DMS 273 treated with DMSO at 0.1 percent for 48 hours (cell line): ENCODE measurements at regions not wholly inside any gene's neighbourhood (a gene's known extent, or its start where the extent isn't known, plus 50 kb on each side); places are given as distances from the start of the nearest gene placed in this dataset.

Source experiments
- DNase-seq: peaks from one replicate; lab custom pipeline; 2025; lab: John Stamatoyannopoulos, UW

DNA sequence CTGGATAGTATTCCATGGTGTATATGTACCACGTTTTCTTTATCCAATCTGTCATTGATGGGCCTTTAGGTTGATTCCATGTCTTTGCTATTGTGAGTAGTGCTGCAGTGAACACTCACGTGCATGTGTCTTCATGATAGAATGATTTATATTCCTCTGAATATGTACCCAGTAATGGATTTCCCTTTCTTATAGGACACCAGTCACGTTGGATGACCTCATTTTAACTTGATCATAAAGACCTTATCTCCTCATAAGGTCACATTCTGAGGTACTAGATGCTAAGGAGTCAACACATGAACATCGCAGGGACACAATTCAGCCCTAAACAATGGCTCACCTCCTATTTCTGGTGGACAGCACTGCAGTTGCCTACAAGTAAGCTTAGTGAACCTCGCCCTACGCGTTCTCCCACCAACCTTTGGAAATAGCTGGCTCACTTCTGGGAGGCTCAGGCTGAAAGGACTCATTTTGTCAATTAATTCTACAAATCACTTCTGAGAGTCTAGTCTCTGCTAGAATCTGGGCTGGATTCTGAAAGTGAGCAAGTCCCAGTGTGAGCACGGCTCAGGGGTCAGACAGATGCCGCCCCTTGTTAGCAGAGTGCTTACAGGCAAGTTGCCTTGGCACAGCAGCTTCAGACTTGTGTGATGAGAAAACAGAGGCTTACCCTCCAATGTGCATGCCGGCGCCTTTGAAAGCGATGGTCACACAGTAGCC lies 183.8 kb upstream of the GSC start:
- DNase-seq: no peak

DNA sequence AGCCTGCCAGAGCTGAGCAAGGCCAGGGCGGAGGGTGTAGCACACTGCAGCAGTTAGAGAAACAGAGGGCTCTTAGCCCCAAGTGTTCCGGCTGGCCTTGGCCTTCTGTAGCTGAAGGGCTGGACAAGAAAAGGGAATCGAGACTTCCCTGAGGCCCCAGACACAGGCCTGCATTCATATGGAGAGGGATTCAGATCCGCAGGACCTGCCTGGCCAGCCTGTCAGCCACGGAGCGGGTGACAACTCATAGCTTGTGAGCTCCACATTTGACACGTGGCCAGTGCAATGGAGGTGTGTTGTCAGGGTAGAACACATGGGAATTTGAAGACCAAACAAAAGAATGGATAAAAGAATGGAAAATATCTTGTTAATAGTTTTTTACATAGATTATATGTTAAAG lies 182.2 kb upstream of the GSC start:
- DNase-seq: no peak

DNA sequence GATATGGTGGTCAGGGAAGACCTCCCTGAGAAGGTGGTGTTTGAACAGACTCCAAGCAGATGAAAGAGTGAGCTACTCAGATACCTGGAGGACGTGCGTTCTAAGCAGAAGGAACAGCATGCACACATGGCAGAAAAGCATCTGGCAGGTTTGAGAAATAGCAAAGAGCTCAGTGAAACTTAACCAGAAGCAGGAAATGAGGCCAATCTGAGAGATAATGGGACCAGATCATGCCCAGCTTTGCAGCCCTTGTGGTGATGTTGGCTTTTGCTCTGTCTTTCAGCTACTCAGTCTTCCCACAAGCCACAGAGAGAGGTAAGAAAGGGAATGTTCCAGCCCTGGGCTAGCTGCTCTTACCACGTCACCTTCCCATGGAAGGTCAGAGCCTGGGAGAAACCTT lies 176.3 kb upstream of the GSC start:
- no peak for DNase-seq

DNA sequence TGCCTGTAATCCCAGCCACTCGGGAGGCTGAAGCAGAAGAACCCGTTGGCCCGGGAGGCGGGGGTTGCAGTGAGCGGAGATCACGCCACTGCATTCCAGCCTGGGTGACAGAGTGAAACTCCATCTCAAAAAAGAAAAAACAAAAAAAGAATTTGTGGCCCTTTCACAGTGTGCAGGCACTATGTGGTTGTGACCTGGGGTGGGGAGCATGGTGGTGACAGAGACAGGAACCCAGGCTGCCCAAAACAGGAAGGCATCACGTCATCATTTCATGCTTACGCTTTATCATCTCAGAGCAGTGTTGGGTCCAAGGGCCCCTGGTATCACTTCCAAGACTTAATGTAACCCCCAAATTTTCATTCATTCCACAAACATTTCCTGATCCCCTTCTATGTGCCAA lies 175.7 kb upstream of the GSC start:
- no peak for DNase-seq

DNA sequence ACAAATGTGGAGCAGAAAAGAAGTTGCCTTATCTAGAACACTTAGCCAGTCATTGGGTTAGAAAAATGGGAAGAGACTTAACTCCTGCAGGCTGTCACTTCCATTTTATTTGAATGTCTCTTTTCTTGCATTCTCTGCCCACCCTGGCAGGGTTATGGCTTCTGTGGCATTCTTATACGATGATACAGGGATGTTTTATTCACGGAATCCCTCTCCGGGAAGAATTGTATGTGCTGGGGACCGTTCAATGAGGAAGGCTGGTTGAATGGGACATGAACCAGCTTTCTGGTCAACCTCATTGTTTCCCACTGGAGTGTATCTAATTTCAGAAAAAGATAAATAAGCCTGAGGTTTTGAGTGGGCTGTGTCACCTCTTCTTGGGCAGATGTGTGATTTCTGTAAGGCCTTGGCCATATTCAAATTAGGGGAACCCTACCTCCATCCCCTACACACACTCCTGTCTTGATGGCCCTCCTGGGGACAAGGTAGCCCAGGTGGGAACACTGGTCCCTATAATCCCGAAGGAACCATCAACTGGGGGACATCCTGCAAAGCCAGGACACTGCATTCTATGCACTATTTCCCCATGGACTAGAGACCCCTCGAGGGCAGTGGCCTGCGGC lies 174.8 kb upstream of the GSC start:
- DNase-seq: no peak

DNA sequence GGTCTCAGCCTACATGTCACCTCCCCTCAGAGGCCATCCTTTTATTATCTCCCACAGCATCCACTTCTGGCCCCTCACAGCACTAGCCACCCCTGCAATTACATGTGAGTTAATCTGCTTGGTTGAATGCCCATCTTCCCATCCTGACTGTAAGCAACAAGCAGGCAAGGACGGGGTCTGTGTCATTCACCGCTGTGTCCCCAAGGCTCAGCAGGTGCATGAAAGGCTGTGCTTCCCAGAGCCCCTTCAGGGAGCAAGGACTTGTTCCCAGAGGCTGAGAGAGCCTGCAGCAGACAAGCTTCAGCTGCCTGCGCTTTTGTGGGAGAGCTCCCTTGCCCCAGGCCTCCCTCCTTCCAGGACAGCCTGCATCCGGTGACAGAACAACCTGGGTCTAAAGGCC lies 172.7 kb upstream of the GSC start:
- DNase-seq: no peak

DNA sequence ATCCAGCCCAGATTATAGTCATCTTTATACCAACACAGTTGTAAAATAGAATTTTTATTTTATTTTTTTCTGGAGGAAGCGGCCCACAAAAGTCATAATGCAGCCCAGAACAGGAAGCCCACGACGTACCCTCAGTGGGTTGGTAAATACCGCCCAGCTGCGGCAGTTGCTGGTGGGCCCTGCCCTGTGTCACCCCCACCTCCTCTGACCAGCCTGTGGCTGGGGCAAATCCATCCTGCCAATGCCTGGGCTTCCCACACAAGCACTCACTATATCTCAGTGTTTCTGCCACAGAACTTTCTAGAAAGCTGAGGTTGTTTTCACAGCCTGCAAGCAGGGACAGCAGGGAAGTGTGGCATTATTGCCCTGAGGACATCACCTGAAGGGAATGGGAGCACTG lies 171.4 kb upstream of the GSC start:
- DNase-seq: no peak

DNA sequence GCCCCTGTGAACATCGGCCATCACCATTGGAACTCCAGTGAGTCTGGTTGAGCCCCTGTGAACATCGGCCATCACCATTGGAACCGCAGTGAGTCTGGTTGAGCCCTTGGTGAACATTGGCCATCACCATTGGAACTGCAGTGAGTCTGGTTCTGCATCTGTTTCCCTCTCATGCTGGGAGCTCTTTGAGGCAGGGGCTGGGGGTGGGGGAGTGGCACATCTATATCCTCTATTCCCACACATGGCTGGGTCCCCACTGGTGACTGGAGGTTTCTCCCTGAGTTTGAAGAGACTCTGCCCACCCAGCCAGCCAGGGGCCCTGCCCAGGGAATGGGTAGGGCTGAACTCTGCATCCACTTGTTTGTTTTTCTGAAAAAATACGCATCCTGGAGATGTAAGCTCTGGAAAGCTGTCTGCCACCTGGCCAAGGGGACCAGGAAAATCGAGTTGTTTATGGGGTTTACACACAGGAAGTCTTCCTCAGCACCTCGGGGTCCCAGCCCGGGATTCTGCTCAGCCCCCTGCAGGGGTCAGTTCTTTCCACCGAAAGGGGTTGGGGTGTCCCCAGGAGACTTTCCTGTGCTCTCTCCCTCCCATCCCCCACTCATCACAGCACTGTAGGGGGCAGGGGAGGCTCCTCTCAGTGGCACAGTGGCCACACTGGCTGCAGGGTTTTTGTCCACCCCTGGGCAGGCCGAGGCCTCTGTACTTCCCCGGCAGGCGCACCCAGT lies 170.5 kb upstream of the GSC start:
- no peak for DNase-seq

DNA sequence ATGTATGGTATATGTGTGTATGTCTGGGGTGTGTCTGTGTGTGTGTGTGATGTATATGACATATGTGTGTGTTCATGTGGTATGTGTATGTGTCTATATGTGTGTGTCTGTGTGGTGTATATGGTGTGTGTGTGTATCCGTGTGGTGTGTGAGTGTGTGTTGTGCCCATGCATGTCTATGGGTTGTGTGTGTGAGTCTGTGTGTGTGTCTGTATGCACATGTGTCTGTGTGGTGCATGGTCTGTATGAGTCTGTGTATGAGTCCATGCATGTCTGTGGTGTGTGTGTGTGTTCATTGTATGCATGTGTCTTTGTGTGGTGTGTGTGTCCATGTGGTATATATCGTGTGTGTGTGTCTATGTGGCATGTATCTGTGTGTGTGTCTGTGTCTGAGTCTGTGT lies 168.1 kb upstream of the GSC start:
- no peak for DNase-seq

DNA sequence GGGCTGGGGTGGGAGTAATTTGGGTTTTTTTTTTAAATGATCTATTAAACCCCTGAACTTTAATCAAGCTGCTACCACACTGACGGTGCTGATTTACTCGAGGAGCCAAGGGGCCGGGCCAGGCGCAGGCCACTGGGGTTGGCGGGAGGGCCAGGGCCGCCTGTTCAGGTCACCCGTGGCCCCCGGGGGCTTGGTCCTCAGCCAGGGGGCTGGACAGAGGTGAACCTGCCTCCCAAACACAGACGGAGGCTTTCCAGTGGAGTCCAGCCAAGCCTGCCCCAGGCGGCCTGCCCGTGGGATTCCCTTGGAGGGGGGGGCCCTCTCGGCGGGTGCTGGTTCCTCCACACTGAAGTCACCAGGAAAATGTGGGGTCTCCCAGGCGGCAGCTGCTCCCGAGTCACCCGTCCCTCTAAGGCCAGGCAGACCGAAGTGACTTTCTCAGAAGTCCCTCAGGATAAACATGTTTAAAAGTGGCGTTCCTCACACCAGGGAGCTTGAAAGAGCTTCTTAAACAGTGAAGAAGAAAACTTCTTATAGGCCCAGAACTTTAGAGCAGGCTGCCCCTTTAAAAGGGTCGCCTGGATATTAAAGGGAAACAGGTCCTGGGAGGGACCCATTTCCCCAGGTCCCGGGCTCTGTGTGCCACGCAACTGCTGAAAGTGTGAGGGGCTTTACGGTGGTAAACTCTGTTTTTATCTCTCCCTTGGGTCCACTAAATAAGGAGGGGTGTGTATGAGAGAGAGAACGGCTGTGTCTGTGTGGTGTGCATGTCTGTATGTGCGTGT lies 167.2 kb upstream of the GSC start:
- peak; percentile 6 for DNase-seq

DNA sequence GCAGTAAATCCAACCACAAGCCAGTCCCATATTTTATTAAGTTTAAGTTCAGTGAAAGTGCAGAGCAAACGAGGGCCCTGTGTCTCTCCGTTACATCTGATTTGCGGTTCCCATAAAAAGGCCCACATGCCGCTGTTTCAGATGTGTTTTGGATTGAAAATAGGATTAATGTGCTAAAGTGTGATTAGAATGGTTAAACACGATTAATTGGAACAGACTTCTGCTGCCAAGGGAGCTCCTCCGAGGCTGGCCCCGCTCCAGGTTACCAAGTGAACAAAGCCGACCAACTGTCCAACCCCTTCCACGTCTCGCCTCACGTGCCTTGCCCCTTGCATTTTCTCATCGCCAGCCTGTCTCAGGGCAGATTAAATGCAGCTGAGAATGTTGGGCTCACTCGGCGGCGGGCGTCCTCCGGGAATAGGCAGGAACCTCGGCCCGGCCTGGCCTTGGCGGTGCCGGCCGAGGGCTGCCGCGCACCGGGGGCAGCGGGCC lies 166.5 kb upstream of the GSC start:
- peak; percentile 87 for DNase-seq

DNA sequence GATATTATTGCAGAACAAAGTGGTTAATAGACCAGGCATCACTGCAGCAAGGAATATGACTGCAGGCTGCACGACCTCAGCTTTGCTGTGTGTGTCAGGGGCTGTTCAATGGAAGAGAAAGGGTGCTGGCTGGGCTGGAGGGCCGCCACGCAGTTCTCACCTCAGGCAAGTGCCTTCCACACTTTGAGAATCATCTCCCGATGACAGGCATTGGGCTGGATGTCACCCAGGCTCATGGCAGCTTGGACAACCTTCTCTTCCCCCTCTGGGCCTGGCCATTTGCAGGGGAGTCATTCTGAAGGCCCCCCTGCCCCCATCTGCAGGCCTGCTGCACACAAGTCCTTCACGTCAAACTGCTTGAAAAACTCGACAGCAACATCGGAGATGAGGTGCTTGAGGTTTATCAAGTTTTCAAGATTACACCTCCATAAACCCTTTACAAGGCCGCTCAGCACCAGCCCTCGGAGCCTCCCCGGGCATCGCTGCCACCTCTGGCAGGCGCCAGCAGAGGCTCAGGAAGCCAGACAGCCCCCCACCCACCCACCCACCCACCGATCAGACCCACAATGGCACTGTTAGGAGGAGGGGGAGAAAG lies 165.9 kb upstream of the GSC start:
- no peak for DNase-seq

DNA sequence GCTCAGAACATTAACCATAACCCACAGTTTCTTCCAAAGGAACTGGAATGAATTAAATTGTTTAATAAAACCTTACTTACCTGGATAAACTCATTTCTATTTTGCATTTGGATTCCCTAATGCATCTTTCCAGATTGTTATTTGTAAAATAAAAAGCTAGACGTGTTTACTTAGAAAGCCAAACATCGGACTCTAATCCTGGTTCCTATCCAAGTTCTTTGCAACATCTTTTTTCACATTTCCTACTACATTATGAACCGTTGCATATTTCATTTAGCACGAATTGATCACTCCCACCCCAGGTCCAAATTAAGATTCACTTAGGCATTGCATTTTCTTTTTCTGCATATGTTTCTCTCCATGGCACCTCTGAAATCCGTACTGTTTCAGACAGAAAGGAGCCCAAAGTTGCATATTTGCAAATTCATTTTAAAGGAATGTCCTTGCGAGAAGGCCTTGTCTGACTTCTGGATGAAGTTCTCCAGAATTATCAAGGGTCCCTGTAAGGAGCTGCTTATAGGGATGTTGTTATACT lies 164.4 kb upstream of the GSC start:
- DNase-seq: no peak

DNA sequence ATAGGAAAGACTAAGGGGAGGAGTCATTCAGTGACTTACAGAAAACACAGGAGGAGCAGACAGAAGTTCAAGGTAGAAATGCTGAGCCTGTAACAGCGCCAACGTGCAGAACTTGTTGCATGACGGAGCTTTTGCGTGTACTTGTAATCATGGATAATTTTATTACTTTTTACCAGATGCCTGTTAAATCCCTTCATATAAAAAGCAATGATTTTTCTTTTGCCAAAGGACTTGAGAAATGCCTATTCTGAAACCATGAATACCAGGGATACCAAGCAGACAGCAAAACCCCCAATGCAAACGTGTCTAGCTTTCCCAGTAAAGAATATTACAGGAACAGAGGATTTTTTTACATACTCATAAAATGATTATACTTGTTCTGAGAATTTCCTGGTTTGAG lies 163.6 kb upstream of the GSC start:
- DNase-seq: no peak

DNA sequence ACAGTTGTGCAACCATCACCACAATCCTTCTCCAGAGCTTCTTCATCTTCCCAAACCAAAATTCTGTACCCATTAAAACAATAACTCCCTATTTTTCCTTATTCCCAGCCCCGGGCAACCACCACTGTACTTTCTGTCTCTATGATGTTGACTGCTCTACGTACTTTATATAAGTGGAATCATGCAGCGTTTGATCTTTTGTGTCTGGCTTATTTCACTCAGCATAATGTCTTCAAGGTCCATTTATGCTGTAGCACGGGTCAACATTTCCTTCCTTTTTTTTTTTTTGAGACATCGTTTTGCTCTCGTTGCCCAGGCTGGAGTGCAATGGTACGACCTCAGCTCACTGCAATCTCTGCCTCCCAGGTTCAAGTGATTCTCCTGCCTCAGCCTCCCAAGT lies 162.7 kb upstream of the GSC start:
- DNase-seq: no peak

DNA sequence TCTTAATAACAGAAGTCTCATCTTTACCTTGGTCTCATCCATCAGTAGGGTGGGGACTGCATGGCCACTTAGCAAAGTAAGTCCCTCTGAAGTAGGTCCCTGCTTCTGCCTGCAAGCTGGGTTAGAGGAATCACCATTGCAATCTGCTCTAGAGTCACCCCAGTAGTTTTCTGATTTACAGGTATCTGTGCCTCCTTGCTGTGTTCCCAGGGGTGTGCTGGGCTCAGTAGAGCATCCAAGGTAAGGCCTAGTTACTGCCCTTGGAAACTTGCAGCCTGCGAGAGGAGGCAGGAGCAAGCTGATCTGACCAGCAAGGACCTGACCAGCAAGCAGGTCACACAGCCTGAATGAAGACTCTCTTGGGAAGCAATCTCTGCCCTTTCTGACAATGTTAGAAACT lies 160.8 kb upstream of the GSC start:
- DNase-seq: no peak

DNA sequence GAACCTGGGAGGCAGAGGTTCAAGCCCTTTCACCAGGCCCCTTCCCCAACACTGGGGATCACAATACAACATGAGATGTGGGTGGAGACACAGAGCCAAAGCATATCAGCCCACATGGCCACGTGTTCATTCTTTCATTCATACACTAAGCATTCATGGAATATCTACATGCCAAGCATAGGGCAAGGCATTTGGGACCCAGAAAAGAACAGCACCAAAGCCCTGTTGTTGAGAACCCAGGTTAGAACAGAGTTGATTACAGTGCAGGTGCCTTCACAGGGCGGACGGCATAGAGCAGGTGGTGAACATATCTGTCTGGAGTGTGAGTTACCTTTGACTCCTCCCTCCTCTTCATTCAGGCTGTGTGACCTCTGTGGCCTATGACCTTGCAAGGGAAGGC lies 159.4 kb upstream of the GSC start:
- no peak for DNase-seq

DNA sequence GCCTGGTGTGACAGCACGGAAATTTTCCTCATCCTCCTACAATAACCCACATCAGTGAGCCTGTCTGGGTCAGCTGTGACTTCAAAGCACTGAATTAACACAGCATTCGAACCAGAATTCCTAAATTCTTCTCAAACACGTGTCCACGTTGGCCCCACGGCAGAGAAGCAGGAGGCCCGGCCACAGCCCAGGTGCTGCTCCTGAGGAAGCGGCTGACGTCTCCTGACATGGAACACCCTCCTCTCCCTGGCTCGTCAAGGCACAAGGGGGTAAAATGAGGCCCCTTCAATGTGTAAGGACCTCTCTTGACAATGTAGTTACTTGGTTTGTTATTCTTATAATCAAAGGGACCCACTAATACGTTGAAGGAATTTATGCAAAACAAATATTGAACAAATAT lies 156.3 kb upstream of the GSC start:
- no peak for DNase-seq

DNA sequence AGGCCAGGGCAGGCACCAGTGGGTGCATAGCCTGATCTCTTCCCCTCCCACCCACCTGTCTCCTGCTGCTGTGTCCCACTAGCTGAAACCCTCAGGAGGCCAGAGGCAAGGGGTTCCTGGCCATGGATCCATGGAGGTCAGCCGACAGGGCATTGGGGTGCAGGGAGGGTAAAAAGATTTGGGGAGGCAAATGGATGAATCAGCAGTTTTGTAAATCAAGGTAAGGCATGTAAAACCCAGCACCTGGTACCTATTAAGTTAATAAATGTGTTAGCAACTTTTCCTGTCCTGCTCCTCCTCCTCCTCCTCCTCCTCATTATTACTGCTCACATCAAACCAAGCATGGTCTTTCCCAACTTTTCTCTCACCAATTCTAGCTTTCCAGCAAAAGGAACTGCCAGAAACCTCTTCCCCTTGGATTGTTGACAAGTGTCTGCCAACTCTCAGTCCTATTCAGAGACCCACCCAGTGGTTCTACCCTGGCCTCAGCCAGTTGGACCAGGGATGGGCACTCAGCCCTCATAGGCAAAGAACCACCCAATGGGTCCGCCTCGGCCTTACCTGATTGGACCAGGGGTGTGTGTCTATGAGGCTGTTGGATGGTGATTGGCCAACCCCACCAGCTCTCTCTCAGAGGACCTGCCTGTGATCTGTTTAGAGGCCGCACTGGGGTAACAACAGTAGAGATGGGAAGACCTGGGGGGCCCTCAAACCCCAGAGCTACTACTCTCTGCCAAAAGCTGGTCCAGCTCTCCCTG lies 155.7 kb upstream of the GSC start:
- no peak for DNase-seq

DNA sequence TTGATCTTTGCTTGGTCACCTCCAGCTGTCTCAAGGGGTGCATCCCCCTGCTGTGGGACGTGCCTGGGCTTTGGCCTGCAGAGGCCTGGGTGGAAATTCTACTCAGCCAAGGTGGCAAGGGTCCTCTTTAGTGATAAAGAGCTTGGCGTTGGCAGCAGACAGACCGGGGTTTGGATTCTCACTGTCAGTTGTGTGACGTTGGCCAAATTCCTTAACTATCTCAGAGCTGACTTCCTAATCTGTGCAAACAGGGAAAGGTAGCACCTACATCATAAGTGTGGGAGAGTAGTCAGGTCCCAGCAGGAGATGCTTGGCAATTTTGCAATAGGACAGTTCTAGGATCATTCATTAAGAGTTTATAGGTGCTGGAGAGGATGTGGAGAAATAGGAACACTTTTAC lies 154.3 kb upstream of the GSC start:
- DNase-seq: no peak

DNA sequence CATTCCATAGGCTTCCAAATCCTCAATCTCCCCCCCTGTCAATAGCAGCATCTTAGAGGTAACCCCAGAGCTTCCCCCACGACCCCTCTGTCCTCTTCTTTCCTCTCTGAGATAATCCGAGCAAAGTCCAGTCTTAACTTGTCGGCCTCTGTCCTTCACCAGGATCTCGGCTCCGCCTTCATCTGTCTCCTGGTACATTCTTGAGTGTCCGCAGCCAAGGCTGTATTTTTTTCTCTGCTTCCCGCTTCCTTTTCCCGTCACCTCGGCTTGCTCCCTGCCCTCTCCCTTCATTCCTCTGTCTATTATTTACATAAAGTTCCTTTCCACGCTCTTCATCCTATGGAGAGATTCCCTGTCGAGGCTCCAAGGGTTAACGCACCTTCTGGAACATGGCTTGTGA lies 153.9 kb upstream of the GSC start:
- no peak for DNase-seq
